ENCODE measurements at regions not wholly inside any gene's neighbourhood (a gene's known extent, or its start where the extent isn't known, plus 50 kb on each side); places are given as distances from the start of the nearest gene placed in this dataset.

GRCh38 chr10:50997461-50997860, 76.8 kb upstream of the PRKG1 start:
- Histone ChIP-seq H3K27ac (ENCODE audit: low read depth, low read length) (no peak overlapping the region), H3K4me2 (ENCODE audit: low read length) (no peak overlapping the region), H3K4me3 (ENCODE audit: low read length) (no peak overlapping the region), H3K79me2 (ENCODE audit: control insufficient read depth, low read length) (no peaks in the 10 kb centered on the region), H3K36me3 (ENCODE audit: control insufficient read depth, low read length) (no peaks in the 10 kb centered on the region), H3K27me3 (ENCODE audit: control insufficient read depth, low read length) (peaks cover 15% of the 10 kb centered on the region), H3K4me1 (ENCODE audit: control insufficient read depth, low read length) (no peaks in the 10 kb centered on the region), H3K9me3 (ENCODE audit: control insufficient read depth, insufficient read depth, low read length) (no peaks in the 10 kb centered on the region), H4K20me1 (ENCODE audit: control insufficient read depth, insufficient read depth, low read depth, low read length) (no peaks in the 10 kb centered on the region), H3F3A (ENCODE audit: control insufficient read depth, insufficient read depth) (no peaks in the 10 kb centered on the region), H3K9me2 (replicated peaks; ENCODE audit: control insufficient read depth, low read length) (no peaks in the 10 kb centered on the region)
- TF ChIP-seq EZH2phosphoT487 (IDR thresholded peaks at IDR 0.05; ENCODE audit: borderline replicate concordance, low read length), result no peak
- TF ChIP-seq CTCF (IDR thresholded peaks at IDR 0.05; ENCODE audit: low read depth, low read length, poor library complexity, severe bottlenecking), result no peak

- no peaks in the 10 kb centered on the region for H4K20me1 ChIP-seq (ENCODE audit: control insufficient read depth, insufficient read depth, low read depth, low read length)
- H3K4me3 ChIP-seq (ENCODE audit: low read length), result no peak overlapping the region
- H3K27ac ChIP-seq (ENCODE audit: low read depth, low read length), result no peak overlapping the region
- no peaks in the 10 kb centered on the region for H3K4me1 ChIP-seq (ENCODE audit: control insufficient read depth, low read length)
- H3K27me3 ChIP-seq (ENCODE audit: control insufficient read depth, low read length), result peaks cover 14% of the 10 kb centered on the region
- no peaks in the 10 kb centered on the region for H3F3A ChIP-seq (ENCODE audit: control insufficient read depth, insufficient read depth)
- no peak for TF ChIP-seq EZH2phosphoT487 (IDR thresholded peaks at IDR 0.05; ENCODE audit: borderline replicate concordance, low read length)
- TF ChIP-seq CTCF (IDR thresholded peaks at IDR 0.05; ENCODE audit: low read depth, low read length, poor library complexity, severe bottlenecking), result no peak
- no peaks in the 10 kb centered on the region for H3K9me3 ChIP-seq (ENCODE audit: control insufficient read depth, insufficient read depth, low read length)
- no peaks in the 10 kb centered on the region for H3K79me2 ChIP-seq (ENCODE audit: control insufficient read depth, low read length)
- H3K36me3 ChIP-seq (ENCODE audit: control insufficient read depth, low read length), result no peaks in the 10 kb centered on the region
- no peak overlapping the region for H3K4me2 ChIP-seq (ENCODE audit: low read length)
- no peaks in the 10 kb centered on the region for H3K9me2 ChIP-seq (replicated peaks; ENCODE audit: control insufficient read depth, low read length)
Measured at GRCh38 chr10:50999163-50999562, 75.1 kb upstream of the PRKG1 start.

GRCh38 chr10:51000164-51000563, 74.1 kb upstream of the PRKG1 start:
- TF ChIP-seq EZH2phosphoT487 (IDR thresholded peaks at IDR 0.05; ENCODE audit: borderline replicate concordance, low read length) (no peak), CTCF (IDR thresholded peaks at IDR 0.05; ENCODE audit: low read depth, low read length, poor library complexity, severe bottlenecking) (no peak)
- Histone ChIP-seq H3F3A (ENCODE audit: control insufficient read depth, insufficient read depth) (no peaks in the 10 kb centered on the region), H3K9me2 (replicated peaks; ENCODE audit: control insufficient read depth, low read length) (no peaks in the 10 kb centered on the region), H3K9me3 (ENCODE audit: control insufficient read depth, insufficient read depth, low read length) (no peaks in the 10 kb centered on the region), H3K27ac (ENCODE audit: low read depth, low read length) (no peak overlapping the region), H3K4me1 (ENCODE audit: control insufficient read depth, low read length) (no peaks in the 10 kb centered on the region), H3K36me3 (ENCODE audit: control insufficient read depth, low read length) (no peaks in the 10 kb centered on the region), H3K4me2 (ENCODE audit: low read length) (no peak overlapping the region), H3K27me3 (ENCODE audit: control insufficient read depth, low read length) (peaks cover 16% of the 10 kb centered on the region), H3K79me2 (ENCODE audit: control insufficient read depth, low read length) (no peaks in the 10 kb centered on the region), H3K4me3 (ENCODE audit: low read length) (no peak overlapping the region), H4K20me1 (ENCODE audit: control insufficient read depth, insufficient read depth, low read depth, low read length) (no peaks in the 10 kb centered on the region)

GRCh38 chr10:51000976-51001375, 73.3 kb upstream of the PRKG1 start:
- Histone ChIP-seq H3K27me3 (ENCODE audit: control insufficient read depth, low read length) (peaks cover 13% of the 10 kb centered on the region), H3K36me3 (ENCODE audit: control insufficient read depth, low read length) (no peaks in the 10 kb centered on the region), H4K20me1 (ENCODE audit: control insufficient read depth, insufficient read depth, low read depth, low read length) (no peaks in the 10 kb centered on the region), H3K9me2 (replicated peaks; ENCODE audit: control insufficient read depth, low read length) (no peaks in the 10 kb centered on the region), H3K4me3 (ENCODE audit: low read length) (no peak overlapping the region), H3K27ac (ENCODE audit: low read depth, low read length) (no peak overlapping the region), H3K79me2 (ENCODE audit: control insufficient read depth, low read length) (no peaks in the 10 kb centered on the region), H3K4me1 (ENCODE audit: control insufficient read depth, low read length) (no peaks in the 10 kb centered on the region), H3F3A (ENCODE audit: control insufficient read depth, insufficient read depth) (no peaks in the 10 kb centered on the region), H3K9me3 (ENCODE audit: control insufficient read depth, insufficient read depth, low read length) (no peaks in the 10 kb centered on the region), H3K4me2 (ENCODE audit: low read length) (no peak overlapping the region)
- no peak for TF ChIP-seq EZH2phosphoT487 (IDR thresholded peaks at IDR 0.05; ENCODE audit: borderline replicate concordance, low read length)
- no peak for TF ChIP-seq CTCF (IDR thresholded peaks at IDR 0.05; ENCODE audit: low read depth, low read length, poor library complexity, severe bottlenecking)

All from DOHH2 (cell line).